Middle frontal gyrus (tissue), 1 donor: ENCODE measurements at regions not wholly inside any gene's neighbourhood (a gene's known extent, or its start where the extent isn't known, plus 50 kb on each side); places are given as distances from the start of the nearest gene placed in this dataset.

ENCODE experiments used
- DNase-seq: peaks from one replicate; pipeline ENCODE4 v3.0.0-alpha.2; 2015; ENCODE audit warnings: low spot score; ENCODE audit errors: extremely low spot score

DNA sequence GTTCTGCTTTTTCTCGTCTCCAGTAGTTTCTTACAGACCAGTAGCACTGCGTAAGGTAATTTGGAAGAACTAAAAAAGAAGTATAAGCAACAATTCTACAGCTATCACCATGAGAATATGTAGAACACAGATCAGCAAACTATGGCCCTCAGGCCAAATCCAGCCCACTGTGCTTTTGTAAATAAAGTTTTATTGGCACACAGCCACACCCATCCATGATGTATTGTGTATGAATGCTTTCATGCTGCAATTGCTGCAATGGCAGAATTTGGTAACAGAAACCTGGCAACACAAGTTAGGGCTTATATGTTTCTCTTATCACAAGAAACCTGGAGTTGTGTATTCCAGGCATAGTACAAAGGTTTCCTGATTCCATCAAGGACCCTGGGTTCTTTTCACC, 386.8 kb upstream of the TSHZ2 start:
- DNase-seq = no peak

- DNase-seq = no peak
Observed at GRCh38 chr20:52578559-52578958, 387.0 kb upstream of the ZFP64 start.

DNA sequence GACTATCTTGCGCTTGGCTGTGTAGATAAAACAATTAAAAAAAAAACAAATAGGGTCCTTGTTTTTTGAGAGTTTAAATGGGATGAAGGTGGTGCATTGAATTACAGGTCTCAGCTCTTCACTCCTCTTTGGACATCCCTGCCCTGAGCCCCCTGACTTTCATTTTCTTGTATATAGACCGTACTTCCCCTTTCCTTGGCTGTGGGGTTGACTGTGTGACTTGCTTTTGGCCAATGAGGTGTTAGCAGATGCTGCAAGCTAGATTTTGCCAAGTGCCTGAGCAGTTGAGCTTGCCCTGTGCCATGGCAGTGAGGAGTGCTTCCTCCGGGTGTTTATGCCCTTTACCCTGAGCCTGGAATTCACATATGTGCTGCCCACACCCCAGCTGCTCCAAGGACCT, 386.1 kb upstream of the ZFP64 start:
- DNase-seq = no peak

- DNase-seq = no peak
Observed at GRCh38 chr20:52572687-52573086, 381.1 kb upstream of the ZFP64 start.

- DNase-seq = no peak
Observed at GRCh38 chr20:52569201-52569600, 377.6 kb upstream of the ZFP64 start.

DNA sequence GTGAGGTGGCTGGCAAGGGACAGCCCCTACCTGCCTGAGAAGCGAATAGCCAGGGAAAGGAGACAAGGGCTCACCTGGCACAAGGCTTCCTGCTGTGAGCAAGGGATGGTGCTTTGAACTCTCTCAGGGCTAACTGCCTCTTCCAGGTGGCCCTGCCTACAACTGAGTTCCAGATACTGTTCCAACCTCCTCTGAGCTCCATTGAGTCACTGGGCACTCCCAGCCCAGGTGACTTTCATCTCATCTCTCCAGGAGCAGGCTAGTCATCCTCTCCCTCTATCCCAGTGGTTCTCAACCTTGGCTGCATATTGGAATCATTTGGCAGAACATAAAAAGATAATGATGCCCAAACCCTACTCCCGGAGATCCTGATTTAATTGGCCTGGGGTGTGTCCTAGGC, 374.0 kb upstream of the ZFP64 start:
- no peak for DNase-seq

DNA sequence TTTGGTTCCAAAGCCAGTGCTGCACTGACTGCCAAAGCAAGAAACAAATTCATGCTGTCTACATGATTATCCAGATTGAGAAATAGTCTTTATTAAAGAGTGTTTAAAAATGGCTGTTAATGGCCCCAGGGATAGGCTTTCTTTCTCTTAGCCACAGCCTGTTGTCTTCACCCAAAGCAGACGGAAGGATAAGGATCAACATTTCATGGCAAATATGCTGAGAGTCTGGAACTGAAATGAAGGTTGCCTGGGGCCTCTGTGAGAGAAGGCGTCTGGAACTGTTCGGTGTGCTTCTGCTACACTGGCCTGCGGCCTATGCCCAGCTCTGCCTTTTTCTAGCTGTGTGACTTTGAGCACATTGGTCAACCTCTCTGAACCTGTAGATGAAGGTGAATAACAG, 373.0 kb upstream of the ZFP64 start:
- no peak for DNase-seq

- DNase-seq = no peak
Observed at GRCh38 chr20:52552181-52552872, 360.7 kb upstream of the ZFP64 start.

GRCh38 chr20:52542131-52542530, 350.6 kb upstream of the ZFP64 start:
- peak; percentile 16 for DNase-seq

DNA sequence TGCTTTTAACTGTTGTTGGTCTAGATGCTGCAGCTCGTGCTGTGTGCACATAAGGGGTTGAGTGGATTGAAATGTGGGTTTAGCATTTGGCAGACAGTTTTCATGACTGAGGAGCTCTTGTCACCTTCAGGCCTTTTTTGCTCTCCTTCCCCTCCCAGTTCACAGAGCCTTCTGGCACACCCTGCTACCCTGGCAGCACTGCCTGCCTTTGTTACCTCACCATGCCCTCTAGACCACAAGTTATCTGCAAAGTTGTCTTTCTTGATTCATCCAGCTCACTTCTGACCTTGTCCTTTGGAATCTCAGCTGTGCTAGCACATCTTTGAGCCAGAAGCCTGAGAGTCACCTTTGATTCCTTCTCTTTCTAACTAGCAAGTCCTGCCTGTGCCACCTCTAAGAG, 348.9 kb upstream of the ZFP64 start:
- no peak for DNase-seq

- no peak for DNase-seq
Observed at GRCh38 chr20:52539891-52540290, 348.3 kb upstream of the ZFP64 start.

DNA sequence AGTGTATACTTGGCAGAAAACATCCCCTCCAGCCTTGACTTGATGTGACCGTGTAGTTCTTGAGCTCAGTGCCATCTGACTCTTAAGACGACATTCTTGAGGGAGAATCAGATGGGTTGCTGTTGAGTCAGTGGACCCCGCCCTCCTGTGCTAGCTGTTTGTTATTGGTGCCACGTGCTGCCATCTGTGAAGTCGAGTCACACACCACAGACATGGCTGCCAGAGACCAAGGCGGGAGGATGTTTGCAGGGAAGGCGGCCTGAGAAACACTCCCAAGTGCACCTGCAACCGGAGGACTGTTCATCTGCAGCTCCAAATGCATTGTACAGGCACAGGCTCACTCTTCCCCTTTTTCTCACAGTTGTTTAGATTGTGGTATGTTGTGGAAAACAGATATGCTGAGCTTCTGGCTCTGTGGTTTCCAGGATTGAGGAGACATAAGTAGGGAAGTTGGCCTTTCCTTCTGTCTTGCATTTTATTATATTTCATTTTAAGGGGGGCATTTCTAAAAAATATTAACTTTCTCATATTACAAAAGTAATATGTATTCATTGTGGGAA, 345.3 kb upstream of the ZFP64 start:
- no peak for DNase-seq

DNA sequence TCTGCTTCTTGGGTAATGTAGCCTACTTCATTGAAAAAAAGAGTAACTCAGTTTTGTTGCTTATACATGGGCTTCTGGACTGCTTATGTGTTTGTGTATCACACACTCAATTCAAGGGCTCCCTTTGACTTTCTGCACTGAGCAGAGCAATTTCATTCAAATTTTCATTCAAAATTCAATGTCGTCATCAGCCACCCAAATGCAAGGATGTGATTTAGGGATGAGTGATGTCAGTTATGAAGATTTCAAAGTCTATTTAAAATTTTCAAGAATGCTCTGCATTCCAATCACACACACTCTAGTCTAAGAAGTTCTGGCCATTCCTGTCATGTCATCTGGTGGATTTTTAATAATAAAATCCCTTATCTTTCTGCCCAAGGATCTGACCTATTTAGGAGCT, 344.5 kb upstream of the ZFP64 start:
- no peak for DNase-seq

DNA sequence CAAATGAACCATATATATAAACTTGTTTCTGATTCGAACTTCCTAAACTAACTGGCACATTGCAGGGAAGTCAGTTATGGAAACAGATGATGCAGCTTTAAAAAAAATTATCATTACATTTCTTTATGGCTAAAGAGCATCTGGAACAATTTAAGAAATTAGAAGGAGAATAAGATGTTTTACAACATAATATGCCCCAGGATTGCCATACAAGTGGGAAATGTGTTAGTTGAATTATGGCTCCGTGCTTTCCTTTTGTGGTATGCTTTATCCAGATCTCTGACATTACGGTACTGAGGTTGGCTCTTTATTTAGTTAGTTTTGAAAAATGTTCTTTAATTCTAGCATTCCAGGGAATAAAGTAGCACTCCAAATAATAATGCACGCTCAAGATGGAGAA, 343.0 kb upstream of the ZFP64 start:
- no peak for DNase-seq

GRCh38 chr20:52533401-52533800, 341.8 kb upstream of the ZFP64 start:
- DNase-seq = no peak

DNA sequence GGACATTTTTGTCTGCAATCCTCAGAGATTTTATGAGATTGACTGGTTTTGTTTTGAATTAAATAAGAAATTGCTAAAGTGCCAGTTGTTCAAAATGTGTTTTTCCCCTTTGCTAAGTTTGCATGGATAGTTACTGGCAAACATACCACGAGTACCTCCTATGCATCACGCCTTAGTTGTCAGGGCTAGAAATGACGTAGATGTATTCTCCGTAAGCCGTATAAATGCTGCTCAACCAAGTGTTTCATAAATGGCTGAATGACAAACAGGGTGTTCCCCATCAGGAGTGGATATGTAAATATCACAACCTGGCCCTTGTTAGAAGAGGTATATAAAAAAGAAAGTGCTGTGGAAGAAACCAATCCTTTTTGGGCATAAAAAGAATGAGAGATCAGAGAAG, 341.1 kb upstream of the ZFP64 start:
- DNase-seq = no peak

DNA sequence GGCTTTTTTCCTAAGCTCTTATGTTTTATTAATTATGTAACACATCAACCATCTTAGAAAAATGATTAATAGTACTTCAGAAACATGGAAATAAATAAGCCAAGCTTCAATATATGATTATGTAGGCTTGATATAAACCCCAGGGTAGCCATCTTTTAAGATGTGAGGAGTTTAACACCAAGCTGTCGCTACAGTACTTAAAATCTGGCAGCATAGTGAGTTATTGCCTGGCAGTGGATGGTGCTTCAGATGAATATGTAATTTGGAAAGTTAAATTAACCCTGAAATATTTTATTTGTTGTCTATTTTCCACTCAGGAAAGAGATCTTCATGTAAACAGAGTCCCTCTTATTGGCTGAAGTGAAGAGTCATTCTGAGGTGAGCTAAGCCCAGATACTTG, 339.0 kb upstream of the ZFP64 start:
- DNase-seq = no peak

DNA sequence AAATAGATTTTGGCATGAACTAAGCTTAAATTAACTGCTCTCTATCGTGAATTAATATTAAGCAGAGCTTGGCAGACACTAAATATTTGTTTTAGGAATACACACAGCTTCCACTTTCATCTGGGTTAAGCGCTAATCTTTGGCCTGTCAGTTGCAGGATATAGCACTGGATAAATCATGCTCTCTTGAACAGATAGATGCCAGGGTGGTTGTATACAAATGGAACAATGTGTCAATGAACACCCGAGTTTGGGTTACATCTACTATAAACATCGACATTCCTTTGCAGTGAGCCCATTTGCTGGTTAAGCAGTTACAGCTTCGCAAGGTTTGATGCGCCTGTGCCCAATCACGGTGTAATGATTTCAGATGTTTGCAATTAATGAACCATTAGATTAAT, 338.2 kb upstream of the ZFP64 start:
- no peak for DNase-seq

DNA sequence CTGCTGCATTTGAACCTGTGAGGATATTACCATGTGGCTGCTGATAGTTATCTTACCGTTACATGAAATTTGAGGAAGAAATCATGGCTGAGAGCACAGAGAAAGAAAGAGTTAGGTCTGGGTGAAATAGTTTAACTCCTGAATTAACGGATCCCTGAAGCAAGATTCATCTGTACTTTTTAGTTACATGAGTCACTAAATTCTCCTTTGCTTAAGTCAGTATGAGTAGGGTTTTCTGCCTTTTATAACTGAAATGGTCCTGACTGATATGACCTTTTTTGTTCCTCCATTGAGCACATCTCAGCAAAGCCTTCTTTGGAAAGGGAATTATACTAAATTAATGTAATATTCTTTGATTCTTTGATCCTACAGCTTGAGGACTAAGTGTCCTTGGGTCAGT, 333.3 kb upstream of the ZFP64 start:
- DNase-seq = no peak

DNA sequence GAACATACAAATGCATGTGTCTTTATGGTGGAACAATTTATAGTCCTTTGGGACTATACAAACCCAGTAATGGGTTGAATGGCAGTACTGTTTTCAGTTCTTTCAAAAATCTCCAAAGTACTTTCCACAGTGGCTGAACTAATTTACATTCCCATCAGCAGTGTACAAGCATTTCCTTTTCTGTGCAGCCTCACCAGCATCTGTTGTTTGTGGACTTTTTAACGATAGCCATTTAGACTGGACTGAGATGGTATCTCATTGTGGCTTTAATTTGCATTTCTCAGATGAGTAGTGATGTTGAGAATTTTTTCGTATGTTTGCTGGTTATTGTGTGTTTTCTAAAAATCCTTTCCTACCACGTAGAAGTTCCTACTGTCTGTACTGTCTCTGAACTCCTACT, 327.2 kb upstream of the ZFP64 start:
- no peak for DNase-seq

GRCh38 chr20:52515877-52516276, 324.3 kb upstream of the ZFP64 start:
- no peak for DNase-seq

DNA sequence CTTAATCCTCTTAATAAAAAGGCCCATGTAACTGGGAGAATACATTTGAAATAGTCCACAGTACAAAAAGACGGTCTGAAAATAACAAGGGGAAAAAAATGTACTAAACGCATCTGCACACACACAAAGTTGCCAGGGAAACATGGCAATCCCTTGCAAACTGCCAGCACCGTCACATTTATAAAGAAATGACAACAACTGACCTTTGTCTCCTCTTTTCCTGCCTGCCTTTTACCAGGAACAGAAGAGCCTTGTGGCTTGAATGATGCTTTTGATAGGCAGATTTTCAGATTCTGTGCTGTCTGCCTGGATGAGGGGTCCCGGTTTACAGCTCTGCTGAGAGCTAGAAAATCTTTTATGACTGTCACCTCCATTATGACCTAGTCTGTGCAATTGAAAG, 308.6 kb upstream of the ZFP64 start:
- DNase-seq = no peak

- no peak for DNase-seq
Observed at GRCh38 chr20:52497731-52498130, 306.2 kb upstream of the ZFP64 start.

- no peak for DNase-seq
Observed at GRCh38 chr20:52496191-52496590, 304.6 kb upstream of the ZFP64 start.
